ENCODE measurements at regions not wholly inside any gene's neighbourhood (a gene's known extent, or its start where the extent isn't known, plus 50 kb on each side); places are given as distances from the start of the nearest gene placed in this dataset.

DNA sequence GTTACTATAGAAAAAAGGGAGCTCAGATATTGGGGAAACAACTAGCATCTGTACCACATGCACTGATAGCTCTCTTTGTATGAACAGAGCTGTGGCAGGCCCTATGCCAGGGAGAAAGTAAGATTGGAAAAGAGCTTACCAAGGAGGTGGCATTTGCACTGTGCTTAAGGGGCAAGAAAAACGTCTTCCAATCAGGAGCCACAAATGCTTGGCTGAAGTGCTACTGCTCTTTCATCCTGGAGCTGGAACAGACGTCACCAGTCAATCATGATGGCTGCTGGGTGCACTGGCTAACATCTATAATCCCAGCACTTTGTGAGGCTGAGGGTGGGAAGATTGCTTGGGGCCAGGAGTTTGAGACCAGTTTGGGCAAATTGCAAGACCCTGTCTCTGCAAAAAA is 218.5 kb downstream of the SEC14L1 start:
- Histone ChIP-seq H3K4me3 (ENCODE audit: low read length) (no peak overlapping the region), H3K27me3 (ENCODE audit: control insufficient read depth, insufficient read depth, low read length) (no peaks in the 10 kb centered on the region), H3K9me3 (ENCODE audit: control insufficient read depth, low read length) (no peaks in the 10 kb centered on the region), H3K36me3 (ENCODE audit: control insufficient read depth, insufficient read depth, low read length) (no peaks in the 10 kb centered on the region), H3K4me1 (ENCODE audit: control insufficient read depth, insufficient read depth, low read length) (peaks cover 18% of the 10 kb centered on the region), H3K9ac (ENCODE audit: low read length) (no peak overlapping the region)

DNA sequence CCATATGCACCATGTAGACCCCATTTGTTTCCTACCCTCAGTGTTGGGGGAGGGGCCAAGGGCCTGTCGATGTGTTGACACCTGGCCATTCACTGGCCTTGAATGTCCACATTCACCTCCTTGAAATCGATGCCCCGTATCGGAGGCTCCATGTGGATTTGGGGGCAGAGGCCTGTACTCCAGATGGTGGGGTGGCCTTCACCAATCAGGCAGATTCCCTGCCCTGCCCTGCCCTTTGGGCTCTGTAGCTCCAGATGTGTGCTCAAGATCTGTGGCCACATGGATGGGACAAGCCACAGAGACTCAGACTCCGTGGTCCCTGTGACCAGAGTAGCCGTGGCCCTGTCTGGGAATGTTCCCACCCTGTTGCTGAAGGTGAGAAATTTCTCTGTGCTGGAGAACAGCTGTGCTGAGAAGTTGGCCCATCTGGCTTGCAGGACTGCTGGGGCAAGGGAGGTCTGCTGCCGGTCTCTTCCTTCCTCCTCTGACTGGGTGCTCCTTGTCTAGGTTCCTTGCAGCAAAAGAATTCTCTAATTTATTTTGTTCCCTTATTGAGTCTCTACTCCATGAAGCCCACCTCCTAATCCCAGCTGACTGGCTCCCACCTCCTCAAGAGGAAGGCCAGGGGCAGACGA is 221.3 kb downstream of the SEC14L1 start:
- peaks cover 35% of the 10 kb centered on the region for H3K4me1 ChIP-seq (ENCODE audit: control insufficient read depth, insufficient read depth, low read length)
- H3K4me3 ChIP-seq (ENCODE audit: low read length), result no peak overlapping the region
- H3K27me3 ChIP-seq (ENCODE audit: control insufficient read depth, insufficient read depth, low read length), result no peaks in the 10 kb centered on the region
- no peaks in the 10 kb centered on the region for H3K9me3 ChIP-seq (ENCODE audit: control insufficient read depth, low read length)
- no peaks in the 10 kb centered on the region for H3K36me3 ChIP-seq (ENCODE audit: control insufficient read depth, insufficient read depth, low read length)
- H3K9ac ChIP-seq (ENCODE audit: low read length), result no peak overlapping the region

- H3K9ac ChIP-seq (ENCODE audit: low read length), result no peak overlapping the region
- H3K27me3 ChIP-seq (ENCODE audit: control insufficient read depth, insufficient read depth, low read length), result no peaks in the 10 kb centered on the region
- no peaks in the 10 kb centered on the region for H3K36me3 ChIP-seq (ENCODE audit: control insufficient read depth, insufficient read depth, low read length)
- no peaks in the 10 kb centered on the region for H3K9me3 ChIP-seq (ENCODE audit: control insufficient read depth, low read length)
- no peak overlapping the region for H3K4me3 ChIP-seq (ENCODE audit: low read length)
- peaks cover 37% of the 10 kb centered on the region for H3K4me1 ChIP-seq (ENCODE audit: control insufficient read depth, insufficient read depth, low read length)
These were observed 223.1 kb downstream of the SEC14L1 start for GRCh38 chr17:77363821-77364361.

DNA sequence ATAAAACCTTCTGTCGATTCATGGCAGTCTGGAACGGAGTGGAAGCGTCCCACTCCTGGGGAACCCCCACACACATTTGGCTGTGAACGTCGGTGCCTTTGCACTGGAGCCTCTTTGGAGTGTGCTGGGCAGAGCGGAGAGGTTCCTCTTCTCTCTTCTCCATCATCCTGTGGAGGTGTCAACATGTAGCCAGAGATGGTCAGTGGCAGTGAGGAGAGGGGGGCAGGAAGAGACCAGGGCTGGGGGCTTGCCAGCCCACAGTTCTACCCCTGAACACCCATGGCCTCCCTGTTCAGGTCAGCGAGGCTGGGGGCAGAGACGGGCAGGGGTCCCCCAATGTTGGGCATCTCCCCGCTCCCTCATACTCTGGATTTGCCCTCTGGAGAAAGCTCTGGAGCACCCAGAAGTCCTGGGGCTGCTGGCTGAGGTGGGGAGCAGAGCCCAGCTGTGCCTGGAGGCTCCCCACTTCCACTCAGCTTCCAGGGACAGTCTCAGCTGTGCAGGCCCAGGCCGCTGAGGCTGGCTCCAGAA is 223.7 kb downstream of the SEC14L1 start:
- no peaks in the 10 kb centered on the region for H3K36me3 ChIP-seq (ENCODE audit: control insufficient read depth, insufficient read depth, low read length)
- no peaks in the 10 kb centered on the region for H3K27me3 ChIP-seq (ENCODE audit: control insufficient read depth, insufficient read depth, low read length)
- H3K9ac ChIP-seq (ENCODE audit: low read length), result no peak overlapping the region
- no peak overlapping the region for H3K4me3 ChIP-seq (ENCODE audit: low read length)
- H3K4me1 ChIP-seq (ENCODE audit: control insufficient read depth, insufficient read depth, low read length), result peaks cover 37% of the 10 kb centered on the region
- H3K9me3 ChIP-seq (ENCODE audit: control insufficient read depth, low read length), result no peaks in the 10 kb centered on the region

- Histone ChIP-seq H3K4me1 (ENCODE audit: control insufficient read depth, insufficient read depth, low read length) (peaks cover 42% of the 10 kb centered on the region), H3K27me3 (ENCODE audit: control insufficient read depth, insufficient read depth, low read length) (no peaks in the 10 kb centered on the region), H3K36me3 (ENCODE audit: control insufficient read depth, insufficient read depth, low read length) (no peaks in the 10 kb centered on the region), H3K4me3 (ENCODE audit: low read length) (no peak overlapping the region), H3K9me3 (ENCODE audit: control insufficient read depth, low read length) (no peaks in the 10 kb centered on the region), H3K9ac (ENCODE audit: low read length) (peak overlapping the region; percentile 16)
These were observed 224.3 kb downstream of the SEC14L1 start for GRCh38 chr17:77364941-77365583.

DNA sequence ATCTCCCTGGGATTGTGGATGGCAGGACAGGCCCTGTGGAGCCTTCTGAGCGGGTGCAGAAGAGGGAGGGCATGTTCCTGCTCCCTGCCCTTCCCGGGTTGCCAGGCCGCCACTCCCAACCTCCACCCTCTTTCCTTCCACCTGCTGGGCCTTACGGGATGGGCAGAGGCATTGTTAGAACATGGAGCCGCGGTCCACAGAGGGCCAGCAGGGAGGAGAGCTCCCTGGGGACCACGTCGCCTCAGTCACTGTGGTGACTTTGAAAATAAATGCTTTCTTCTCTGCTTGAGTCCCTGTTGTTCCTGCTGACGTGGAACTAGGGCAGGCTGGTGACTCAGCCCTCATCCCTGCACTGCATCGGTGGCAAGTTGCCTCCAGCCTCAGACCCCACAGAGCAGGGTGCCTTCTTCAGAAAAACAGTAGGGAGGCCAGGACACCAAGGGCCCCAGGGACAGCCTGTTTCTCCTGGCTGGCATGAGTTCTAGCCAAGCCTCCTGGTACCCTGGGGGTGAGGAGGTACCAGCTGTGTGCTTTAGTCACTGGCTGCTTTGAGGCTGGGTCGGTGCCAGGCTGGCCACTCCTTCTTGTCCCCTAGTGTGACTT is 224.9 kb downstream of the SEC14L1 start:
- no peaks in the 10 kb centered on the region for H3K9me3 ChIP-seq (ENCODE audit: control insufficient read depth, low read length)
- no peaks in the 10 kb centered on the region for H3K36me3 ChIP-seq (ENCODE audit: control insufficient read depth, insufficient read depth, low read length)
- H3K9ac ChIP-seq (ENCODE audit: low read length), result peak overlapping the region; percentile 16
- no peaks in the 10 kb centered on the region for H3K27me3 ChIP-seq (ENCODE audit: control insufficient read depth, insufficient read depth, low read length)
- peaks cover 48% of the 10 kb centered on the region for H3K4me1 ChIP-seq (ENCODE audit: control insufficient read depth, insufficient read depth, low read length)
- no peak overlapping the region for H3K4me3 ChIP-seq (ENCODE audit: low read length)

DNA sequence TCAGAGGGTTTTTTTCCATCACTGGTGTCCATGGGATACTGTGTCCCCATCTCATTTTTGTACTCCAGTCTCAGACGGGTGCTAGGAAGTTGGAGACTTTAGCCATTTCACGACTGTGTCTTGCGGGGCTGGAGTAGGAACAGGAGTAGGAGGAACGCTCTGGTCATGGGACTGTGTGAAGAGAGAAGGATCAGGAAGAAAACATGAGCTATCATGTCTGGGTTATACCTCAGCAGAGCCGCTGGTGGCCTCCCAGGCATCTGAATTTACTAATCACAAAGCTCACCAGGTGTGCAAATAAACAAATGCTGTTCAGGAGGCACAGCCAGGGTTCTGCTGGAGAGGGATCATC is 225.4 kb downstream of the SEC14L1 start:
- Histone ChIP-seq H3K27me3 (ENCODE audit: control insufficient read depth, insufficient read depth, low read length) (no peaks in the 10 kb centered on the region), H3K4me3 (ENCODE audit: low read length) (no peak overlapping the region), H3K9me3 (ENCODE audit: control insufficient read depth, low read length) (no peaks in the 10 kb centered on the region), H3K9ac (ENCODE audit: low read length) (no peak overlapping the region), H3K4me1 (ENCODE audit: control insufficient read depth, insufficient read depth, low read length) (peaks cover 53% of the 10 kb centered on the region), H3K36me3 (ENCODE audit: control insufficient read depth, insufficient read depth, low read length) (no peaks in the 10 kb centered on the region)

DNA sequence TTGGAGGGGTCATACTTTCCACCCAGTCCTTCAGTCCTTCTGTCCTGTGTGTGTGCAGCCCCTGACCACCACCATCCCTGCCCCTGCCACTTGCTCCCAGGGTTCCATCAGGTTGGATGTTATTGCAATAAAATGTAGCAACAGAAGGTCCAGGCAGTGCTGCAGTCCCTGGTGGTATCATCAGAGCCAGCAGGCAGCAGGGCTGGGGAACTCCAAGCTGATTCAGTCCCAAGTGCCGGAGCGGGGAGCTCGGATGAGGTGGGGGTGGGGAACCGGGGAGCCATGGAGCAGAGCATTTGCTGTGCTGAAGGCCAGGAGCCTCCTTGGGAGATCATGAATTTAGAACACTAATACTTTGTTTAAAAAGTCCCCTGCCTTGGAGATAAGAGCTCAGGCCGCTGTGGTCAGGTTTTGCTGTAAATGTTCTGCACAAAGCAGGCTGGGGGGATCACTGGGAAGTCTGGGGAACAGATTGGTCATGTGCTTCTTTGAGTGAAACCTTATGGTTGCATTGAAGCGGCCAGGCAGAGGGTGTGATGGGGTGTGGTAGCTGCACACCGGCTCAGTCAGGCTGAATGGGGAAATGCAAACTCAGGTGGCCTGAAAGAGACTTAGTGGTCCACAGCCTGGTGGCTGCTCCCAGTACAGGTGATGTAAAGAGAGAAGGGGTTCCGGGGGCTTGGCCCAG is 225.9 kb downstream of the SEC14L1 start:
- H3K4me3 ChIP-seq (ENCODE audit: low read length), result no peak overlapping the region
- no peaks in the 10 kb centered on the region for H3K27me3 ChIP-seq (ENCODE audit: control insufficient read depth, insufficient read depth, low read length)
- H3K4me1 ChIP-seq (ENCODE audit: control insufficient read depth, insufficient read depth, low read length), result peaks cover 58% of the 10 kb centered on the region
- no peaks in the 10 kb centered on the region for H3K36me3 ChIP-seq (ENCODE audit: control insufficient read depth, insufficient read depth, low read length)
- H3K9ac ChIP-seq (ENCODE audit: low read length), result no peak overlapping the region
- no peaks in the 10 kb centered on the region for H3K9me3 ChIP-seq (ENCODE audit: control insufficient read depth, low read length)

GRCh38 chr17:77369544-77369971 is 228.8 kb downstream of the SEC14L1 start:
- no peaks in the 10 kb centered on the region for H3K27me3 ChIP-seq (ENCODE audit: control insufficient read depth, insufficient read depth, low read length)
- no peak overlapping the region for H3K9ac ChIP-seq (ENCODE audit: low read length)
- H3K36me3 ChIP-seq (ENCODE audit: control insufficient read depth, insufficient read depth, low read length), result no peaks in the 10 kb centered on the region
- H3K9me3 ChIP-seq (ENCODE audit: control insufficient read depth, low read length), result no peaks in the 10 kb centered on the region
- H3K4me1 ChIP-seq (ENCODE audit: control insufficient read depth, insufficient read depth, low read length), result peaks cover 66% of the 10 kb centered on the region
- no peak overlapping the region for H3K4me3 ChIP-seq (ENCODE audit: low read length)

DNA sequence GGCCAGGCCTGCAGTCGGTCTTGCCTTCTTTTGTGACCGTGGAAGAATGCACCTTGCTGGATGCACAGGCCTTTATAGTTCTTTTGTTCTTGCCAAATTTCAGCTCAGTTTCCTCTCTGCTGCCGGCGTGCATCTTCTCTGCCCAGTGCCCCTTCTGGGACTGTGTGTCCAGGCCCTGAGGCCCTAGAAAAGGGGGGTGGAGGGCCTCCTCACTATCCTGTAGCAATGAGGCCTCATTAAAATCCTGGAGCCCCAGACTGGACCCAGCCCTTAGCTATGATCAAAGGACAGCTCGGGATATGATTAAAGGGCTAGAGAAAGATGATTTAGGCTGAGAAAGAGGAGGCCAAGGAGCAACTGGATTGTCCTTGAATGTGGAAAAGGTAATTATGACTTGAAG is 229.8 kb downstream of the SEC14L1 start:
- H3K36me3 ChIP-seq (ENCODE audit: control insufficient read depth, insufficient read depth, low read length), result no peaks in the 10 kb centered on the region
- H3K4me3 ChIP-seq (ENCODE audit: low read length), result no peak overlapping the region
- no peaks in the 10 kb centered on the region for H3K9me3 ChIP-seq (ENCODE audit: control insufficient read depth, low read length)
- H3K4me1 ChIP-seq (ENCODE audit: control insufficient read depth, insufficient read depth, low read length), result peaks cover 67% of the 10 kb centered on the region
- H3K9ac ChIP-seq (ENCODE audit: low read length), result peak overlapping the region; percentile 33
- no peaks in the 10 kb centered on the region for H3K27me3 ChIP-seq (ENCODE audit: control insufficient read depth, insufficient read depth, low read length)

- Histone ChIP-seq H3K4me3 (ENCODE audit: low read length) (no peak overlapping the region), H3K36me3 (ENCODE audit: control insufficient read depth, insufficient read depth, low read length) (no peaks in the 10 kb centered on the region), H3K27me3 (ENCODE audit: control insufficient read depth, insufficient read depth, low read length) (no peaks in the 10 kb centered on the region), H3K9ac (ENCODE audit: low read length) (peak overlapping the region; percentile 33), H3K9me3 (ENCODE audit: control insufficient read depth, low read length) (no peaks in the 10 kb centered on the region), H3K4me1 (ENCODE audit: control insufficient read depth, insufficient read depth, low read length) (peaks cover 67% of the 10 kb centered on the region)
These were observed 230.5 kb downstream of the SEC14L1 start for GRCh38 chr17:77371117-77371887.
